ENCODE measurements at regions not wholly inside any gene's neighbourhood (a gene's known extent, or its start where the extent isn't known, plus 50 kb on each side); places are given as distances from the start of the nearest gene placed in this dataset.

DNA sequence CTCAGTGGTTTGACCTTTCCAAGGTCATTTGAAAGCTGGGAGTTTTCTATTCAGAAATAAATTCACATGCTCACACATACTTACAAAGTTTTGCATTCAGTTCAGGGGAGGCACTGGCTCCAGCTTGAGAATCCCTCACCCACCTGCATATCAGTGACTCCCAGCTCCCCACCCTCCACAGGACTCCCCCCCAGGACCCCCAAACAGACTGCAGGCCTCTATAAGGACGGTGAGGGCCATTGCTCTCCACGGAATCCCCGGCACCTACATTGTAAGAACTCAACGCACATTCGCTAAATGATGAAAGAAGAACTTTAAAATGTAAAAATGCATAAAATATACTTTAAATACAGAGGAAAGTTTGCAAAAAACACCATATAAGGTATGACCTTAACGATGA lies 97.2 kb upstream of the TEX51 start:
- H3K4me1 ChIP-seq: no peaks in the 10 kb centered on the region
- intact Hi-C loops (cut with DNase I): no loop called here
- H3K27ac ChIP-seq: no peak overlapping the region
- H3K4me3 ChIP-seq: no peak overlapping the region
- no peak for TF ChIP-seq CTCF (IDR thresholded peaks at IDR 0.05)
- ATAC-seq: no peak
- H3K36me3 ChIP-seq (ENCODE audit: insufficient read depth in 1 of 2, low read depth in 1 of 2): no peaks in the 10 kb centered on the region
- no peaks in the 10 kb centered on the region for H3K9me3 ChIP-seq
- 88 to 95% (median 90%) methylated on average over 6 of the region's 6 CpGs for WGBS, 3 donors
- H3K27me3 ChIP-seq (ENCODE audit: insufficient read depth in 3 of 3, low read length in 2 of 3): no peaks in the 10 kb centered on the region
- DNase-seq: no peak

- Histone ChIP-seq H3K4me1 (no peaks in the 10 kb centered on the region), H3K27me3 (ENCODE audit: insufficient read depth in 3 of 3, low read length in 2 of 3) (no peaks in the 10 kb centered on the region), H3K4me3 (no peak overlapping the region), H3K9me3 (no peaks in the 10 kb centered on the region), H3K27ac (no peak overlapping the region), H3K36me3 (ENCODE audit: insufficient read depth in 1 of 2, low read depth in 1 of 2) (no peaks in the 10 kb centered on the region)
- no peak for TF ChIP-seq CTCF (IDR thresholded peaks at IDR 0.05)
- ATAC-seq: no peak
- intact Hi-C loops (cut with DNase I): no loop called here
- 75 to 86% (median 79%) methylated on average over 7 of the region's 7 CpGs for WGBS, 3 donors
- DNase-seq: no peak
These were observed 96.4 kb upstream of the TEX51 start for GRCh38 chr2:126802316-126802715.

DNA sequence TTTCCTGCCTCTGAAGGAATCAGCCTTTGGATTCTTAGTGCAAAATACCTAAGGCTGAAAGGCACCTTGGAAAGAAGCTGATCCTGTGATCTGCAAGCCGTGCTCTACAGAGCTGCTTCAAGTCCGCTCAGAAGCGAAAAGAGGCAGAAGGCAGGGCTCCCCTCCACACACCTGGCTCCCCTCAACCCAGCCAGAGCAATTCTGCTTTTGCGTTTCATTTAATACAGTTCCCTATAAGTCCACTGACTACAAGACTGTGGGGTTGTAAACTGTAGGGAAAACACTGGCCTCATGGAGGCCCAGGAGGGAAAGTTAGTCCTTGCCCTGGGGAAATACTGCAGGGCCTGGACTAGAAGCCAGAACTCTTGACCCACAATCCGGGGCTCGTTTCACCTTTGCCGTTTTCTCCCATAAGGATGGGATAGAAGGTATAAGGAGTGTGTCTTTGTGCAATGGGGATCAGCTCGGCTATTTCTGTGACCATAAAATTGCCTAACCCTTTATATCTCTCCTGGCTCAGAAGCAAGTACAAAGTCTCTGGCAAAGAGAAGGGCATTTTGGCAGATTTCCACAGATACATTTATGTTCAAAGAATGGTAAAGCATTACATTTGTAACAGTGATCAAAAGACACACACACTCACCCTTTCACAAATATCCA lies 95.8 kb upstream of the TEX51 start:
- no peaks in the 10 kb centered on the region for H3K9me3 ChIP-seq
- TF ChIP-seq CTCF (IDR thresholded peaks at IDR 0.05): no peak
- intact Hi-C loops (cut with DNase I): no loop called here

DNA sequence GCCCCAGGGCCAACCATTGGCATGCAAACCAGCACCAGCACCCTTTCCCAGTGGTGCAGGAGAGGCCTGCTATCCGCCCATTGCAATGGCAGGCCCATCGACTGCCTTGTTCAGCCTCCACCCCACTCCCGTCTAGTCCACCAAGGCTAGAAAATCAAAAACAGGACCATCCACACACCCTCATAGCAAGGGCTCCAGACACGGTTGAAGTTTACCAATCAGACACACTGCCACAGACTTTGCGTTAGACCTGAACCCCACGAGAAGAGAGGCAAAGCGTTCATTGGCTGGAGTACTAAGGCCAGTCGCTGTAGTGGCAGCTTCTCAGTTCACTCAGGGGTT lies 95.3 kb upstream of the TEX51 start:
- TF ChIP-seq CTCF (IDR thresholded peaks at IDR 0.05): no peak

More for the DNA sequence above, 95.8 kb upstream of the TEX51 start:
- H3K4me1 ChIP-seq: no peaks in the 10 kb centered on the region
- H3K27me3 ChIP-seq (ENCODE audit: insufficient read depth in 3 of 3, low read length in 2 of 3): no peaks in the 10 kb centered on the region
- H3K27ac ChIP-seq: no peak overlapping the region
- WGBS, 3 donors: 64 to 72% (median 70%) methylated on average over 8 of the region's 8 CpGs
- H3K4me3 ChIP-seq: no peak overlapping the region
- ATAC-seq (no peak), DNase-seq (no peak)
- no peaks in the 10 kb centered on the region for H3K36me3 ChIP-seq (ENCODE audit: insufficient read depth in 1 of 2, low read depth in 1 of 2)

DNA sequence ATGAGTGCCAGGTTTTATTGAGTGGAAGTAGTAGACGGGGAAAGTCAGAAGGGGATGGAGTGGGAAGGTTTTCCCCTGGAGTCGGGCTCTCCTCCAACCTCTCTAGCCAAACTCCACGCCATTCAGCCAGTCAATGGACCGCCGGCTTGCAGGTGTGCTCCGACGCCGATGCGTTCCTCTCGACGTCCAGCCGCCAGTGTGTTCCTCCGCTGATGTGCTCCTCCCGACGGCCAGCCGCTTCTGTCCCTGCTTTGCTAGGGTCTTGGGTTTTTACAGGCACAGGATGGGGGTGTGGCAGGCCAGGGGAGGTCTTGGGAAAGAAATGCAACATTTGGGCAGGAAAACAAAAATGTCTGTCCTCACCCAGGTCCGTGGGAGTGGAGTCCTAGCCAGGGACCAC lies 94.3 kb upstream of the TEX51 start:
- H3K27me3 ChIP-seq (ENCODE audit: insufficient read depth in 3 of 3, low read length in 2 of 3): no peaks in the 10 kb centered on the region
- DNase-seq: no peak
- WGBS, 3 donors: 88 to 94% (median 88%) methylated on average over 16 to 17 of the region's 17 CpGs

More for the DNA sequence above, 95.3 kb upstream of the TEX51 start:
- H3K4me3 ChIP-seq: no peak overlapping the region
- H3K9me3 ChIP-seq: no peaks in the 10 kb centered on the region
- H3K27ac ChIP-seq: no peak overlapping the region
- no peak for DNase-seq
- H3K27me3 ChIP-seq (ENCODE audit: insufficient read depth in 3 of 3, low read length in 2 of 3): no peaks in the 10 kb centered on the region
- ATAC-seq: no peak
- H3K4me1 ChIP-seq: no peaks in the 10 kb centered on the region
- H3K36me3 ChIP-seq (ENCODE audit: insufficient read depth in 1 of 2, low read depth in 1 of 2): no peaks in the 10 kb centered on the region
- intact Hi-C loops (cut with DNase I): no loop called here
- 75 to 84% (median 81%) methylated on average over 8 of the region's 8 CpGs for WGBS, 3 donors

More for the DNA sequence above, 94.3 kb upstream of the TEX51 start:
- no peaks in the 10 kb centered on the region for H3K4me1 ChIP-seq
- H3K4me3 ChIP-seq: no peak overlapping the region
- no peak for TF ChIP-seq CTCF (IDR thresholded peaks at IDR 0.05)
- H3K27ac ChIP-seq: no peak overlapping the region
- H3K36me3 ChIP-seq (ENCODE audit: insufficient read depth in 1 of 2, low read depth in 1 of 2): no peaks in the 10 kb centered on the region
- intact Hi-C loops (cut with DNase I): no loop called here
- no peak for ATAC-seq
- H3K9me3 ChIP-seq: no peaks in the 10 kb centered on the region

All from psoas muscle (tissue), 7 donors.